IMR-90 (cell line): ENCODE measurements at regions not wholly inside any gene's neighbourhood (a gene's known extent, or its start where the extent isn't known, plus 50 kb on each side); places are given as distances from the start of the nearest gene placed in this dataset.

Experiments used
- ATAC-seq: fragments of 200-7000 bp; cut with Tn5 transposase; 2 replicates; pipeline ENCODE4 v1.9.1; 2020; ENCODE audit warnings: low read depth, mild to moderate bottlenecking, moderate library complexity
- BruUV-seq: library from RNA; stranded (reverse); fragments of 400-500 nt; replicated peaks from 2 replicates; lab custom pipeline; 2021; lab: Mats Ljungman, UMichigan
- CTCF ChIA-PET: fragments of 300-600 bp; formaldehyde crosslinking; extraction: SDS; loops from one replicate; lab custom pipeline; 2021; ENCODE audit warnings: antibody characterized with exemption; lab: Yijun Ruan, JAX
- POLR2A ChIA-PET: fragments of 300-600 bp; sonication (Branson Sonifier 250); formaldehyde crosslinking; loops from one replicate; lab custom pipeline; 2022; ENCODE audit warnings: antibody characterized with exemption; ENCODE audit not compliant: unreplicated experiment; lab: Charles Lee
- DNase-seq: peaks from one replicate; pipeline ENCODE4 v3.0.0; 2013
- H2AFZ ChIP-seq: replicated peaks from 2 replicates; pipeline ENCODE3; 2013; ENCODE audit warnings: low read length, mild to moderate bottlenecking; ENCODE audit not compliant: poor library complexity
- H2AK5ac ChIP-seq: 2 replicates; pipeline ENCODE4 v1.6.1; 2013; ENCODE audit warnings: low read depth, low read length, inconsistent platforms
- H2AK9ac ChIP-seq: replicated peaks from 2 replicates; pipeline ENCODE3; 2013; ENCODE audit warnings: mild to moderate bottlenecking, low read depth, low read length, moderate library complexity; ENCODE audit not compliant: poor library complexity
- H2BK120ac ChIP-seq: 2 replicates; pipeline ENCODE4 v1.6.1; 2013; ENCODE audit warnings: low read depth, low read length, inconsistent platforms
- H2BK15ac ChIP-seq: 3 replicates; pipeline ENCODE4 v1.6.1; 2013; ENCODE audit warnings: low read depth, low read length, inconsistent platforms
- H2BK20ac ChIP-seq: 2 replicates; pipeline ENCODE4 v1.6.1; 2013; ENCODE audit warnings: low read depth, mild to moderate bottlenecking, inconsistent platforms, low read length, moderate library complexity
- H2BK5ac ChIP-seq: 2 replicates; pipeline ENCODE4 v1.6.1; 2013; ENCODE audit warnings: mild to moderate bottlenecking, low read depth, low read length, inconsistent platforms; ENCODE audit not compliant: poor library complexity, severe bottlenecking
- H3K14ac ChIP-seq: replicated peaks from 2 replicates; pipeline ENCODE4 v1.6.1; 2013; ENCODE audit warnings: low read depth, low read length, inconsistent platforms
- H3K18ac ChIP-seq: 2 replicates; pipeline ENCODE4 v1.6.1; 2013; ENCODE audit warnings: low read depth, low read length, control low read depth
- H3K23ac ChIP-seq: 2 replicates; pipeline ENCODE4 v1.6.1; 2013; ENCODE audit warnings: low read depth, low read length, inconsistent platforms
- H3K27ac ChIP-seq: 2 replicates; pipeline ENCODE4 v1.5.1; 2013; ENCODE audit warnings: mild to moderate bottlenecking, control low read depth, low read length; ENCODE audit not compliant: insufficient read depth
- H3K27me3 ChIP-seq: 2 replicates; pipeline ENCODE4 v1.6.1; 2013; ENCODE audit warnings: low read length; ENCODE audit not compliant: control insufficient read depth, insufficient read depth
- H3K36me3 ChIP-seq: 2 replicates; pipeline ENCODE4 v1.6.1; 2013; ENCODE audit warnings: low read length, mixed read lengths; ENCODE audit not compliant: control insufficient read depth, insufficient read depth
- H3K4ac ChIP-seq: 2 replicates; pipeline ENCODE4 v1.6.1; 2013; ENCODE audit warnings: low read depth, low read length, inconsistent platforms
- H3K4me1 ChIP-seq: 2 replicates; pipeline ENCODE4 v1.6.1; 2013; ENCODE audit warnings: low read length, mixed read lengths; ENCODE audit not compliant: control insufficient read depth, insufficient read depth
- H3K4me2 ChIP-seq: 2 replicates; pipeline ENCODE4 v1.6.1; 2013; ENCODE audit warnings: low read depth, mild to moderate bottlenecking, control low read depth, low read length, moderate library complexity
- H3K4me3 ChIP-seq: 2 replicates; pipeline ENCODE4 v1.5.1; 2013; ENCODE audit warnings: low read depth, mild to moderate bottlenecking, control low read depth, low read length, moderate library complexity; ENCODE audit not compliant: insufficient read depth
- H3K56ac ChIP-seq: 2 replicates; pipeline ENCODE4 v1.6.1; 2013; ENCODE audit warnings: low read length, inconsistent platforms; ENCODE audit not compliant: insufficient read depth; ENCODE audit errors: extremely low read depth
- H3K79me1 ChIP-seq, 2 experiments: 2 replicates each; pipeline ENCODE4 v1.6.1; 2013; ENCODE audit warnings: low read length in 2 of 2, inconsistent platforms in 1 of 2, low read depth in 1 of 2
- H3K9ac ChIP-seq: 2 replicates; pipeline ENCODE4 v1.6.1; 2013; ENCODE audit warnings: low read depth, low read length, control low read depth
- H3K9me1 ChIP-seq: 2 replicates; pipeline ENCODE4 v1.6.1; 2013; ENCODE audit warnings: low read length, inconsistent platforms; ENCODE audit not compliant: insufficient read depth
- H3K9me3 ChIP-seq: 2 replicates; pipeline ENCODE4 v1.6.1; 2013; ENCODE audit warnings: low read length; ENCODE audit not compliant: control insufficient read depth, insufficient read depth
- H4K20me1 ChIP-seq: 2 replicates; pipeline ENCODE4 v1.6.1; 2013; ENCODE audit warnings: low read length, inconsistent platforms; ENCODE audit not compliant: insufficient read depth
- H4K5ac ChIP-seq: 2 replicates; pipeline ENCODE4 v1.6.1; 2013; ENCODE audit warnings: mild to moderate bottlenecking, low read depth, low read length, control low read depth
- H4K8ac ChIP-seq, 2 experiments: 2 replicates each; pipeline ENCODE4 v1.6.1; 2013; ENCODE audit warnings: low read depth in 2 of 2, low read length in 2 of 2, control low read depth in 1 of 2, inconsistent platforms in 1 of 2
- H4K91ac ChIP-seq: 2 replicates; pipeline ENCODE4 v1.6.1; 2013; ENCODE audit warnings: low read depth, low read length, inconsistent platforms; ENCODE audit not compliant: insufficient read depth
- BHLHE40 ChIP-seq: fragments of 150-350 bp; IDR thresholded peaks from 2 replicates; pipeline ENCODE4 v1.6.1; 2016; ENCODE audit warnings: mild to moderate bottlenecking, low read depth, low read length
- CHD1 ChIP-seq: IDR thresholded peaks from 2 replicates; pipeline ENCODE4 v1.6.1; 2012; ENCODE audit warnings: low read depth, low read length, improper control_type of control experiment
- MAZ ChIP-seq: IDR thresholded peaks from 2 replicates; pipeline ENCODE4 v1.6.1; 2012; ENCODE audit warnings: low read depth, mild to moderate bottlenecking, low read length, improper control_type of control experiment, moderate library complexity, borderline replicate concordance
- MXI1 ChIP-seq: IDR thresholded peaks from 2 replicates; pipeline ENCODE4 v1.6.1; 2012; ENCODE audit warnings: low read depth, mild to moderate bottlenecking, low read length, moderate library complexity, borderline replicate concordance
- RFX5 ChIP-seq: IDR thresholded peaks from 2 replicates; pipeline ENCODE4 v1.8.0; 2012; ENCODE audit warnings: low read depth, mild to moderate bottlenecking, low read length, moderate library complexity
- SMC3 ChIP-seq: fragments of 150-350 bp; IDR thresholded peaks from 2 replicates; pipeline ENCODE4 v1.6.1; 2016; ENCODE audit warnings: low read depth, mild to moderate bottlenecking, antibody characterized with exemption, low read length, moderate library complexity
- WGBS, 2 experiments: methylation state at CpG; one replicate each; pipeline versions ENCODE4 v1.1.5 to v1.1.7; 2013; ENCODE audit warnings: missing lambda C conversion rate in 2 of 2; ENCODE audit not compliant: insufficient read length in 1 of 2; ENCODE audit errors: extremely low coverage in 2 of 2; 5-methylcytosine and 5-hydroxymethylcytosine counted together
- dilution Hi-C: fragments of 300-500 bp; cut with HindIII; formaldehyde crosslinking; loops from one replicate; pipeline ENCODE4 v1.14.3; 2018; ENCODE audit warnings: low sequenced_read_pairs; ENCODE audit not compliant: unreplicated experiment
- in situ Hi-C: fragments of 300-500 bp; cut with MboI; formaldehyde crosslinking; loops from 3 replicates; pipeline ENCODE4 v1.14.3; 2019; ENCODE audit warnings: low sequenced_read_pairs, inconsistent platforms, mixed read lengths
- intact Hi-C: fragments of 100-400 bp; cut with micrococcal nuclease; formaldehyde crosslinking; loops from 2 replicates; pipeline ENCODE4 v1.10.0; 2022
- TF ChIP-seq, protein P1 (sequence below): conservative IDR thresholded peaks from 2 replicates; pipeline ENCODE4 v1.5.1; 2012; ENCODE audit warnings: mild to moderate bottlenecking, low read depth, low read length, improper control_type of control experiment
- TF ChIP-seq, protein P2 (sequence below): fragments of 150-350 bp; IDR thresholded peaks from 2 replicates; pipeline ENCODE4 v1.6.1; 2016; ENCODE audit warnings: low read depth, mild to moderate bottlenecking, low read length, moderate library complexity, borderline replicate concordance
- TF ChIP-seq, protein P3 (sequence below): fragments of 150-350 bp; IDR thresholded peaks from 2 replicates; pipeline ENCODE4 v1.6.1; 2017; ENCODE audit warnings: mild to moderate bottlenecking, antibody characterized with exemption, low read length, low read depth

- Histone ChIP-seq H3K4me1 (no peaks in the 10 kb centered on the region), H3K56ac (no peak overlapping the region), H3K27ac (no peak overlapping the region), H3K4ac (no peak overlapping the region), H2AFZ (no peak overlapping the region), H2BK15ac (no peak overlapping the region), H3K4me3 (no peak overlapping the region), H2BK5ac (no peak overlapping the region), H3K36me3 (no peaks in the 10 kb centered on the region), H3K9ac (no peak overlapping the region), H4K8ac (no peak overlapping the region), H3K14ac (no peak overlapping the region), H4K91ac (no peak overlapping the region), H3K9me1 (no peaks in the 10 kb centered on the region), H4K20me1 (no peaks in the 10 kb centered on the region), H3K79me1 (no peaks in the 10 kb centered on the region), H2BK120ac (no peak overlapping the region), H2AK9ac (no peak overlapping the region), H3K27me3 (no peaks in the 10 kb centered on the region), H3K23ac (no peak overlapping the region), H4K5ac (no peak overlapping the region), H3K18ac (no peak overlapping the region), H2BK20ac (no peak overlapping the region), H2AK5ac (no peak overlapping the region), H3K9me3 (no peaks in the 10 kb centered on the region), H3K4me2 (no peak overlapping the region)
- ATAC-seq = no peak
- in situ Hi-C loops (no loop called here), dilution Hi-C loops (no loop called here), intact Hi-C loops (no loop called here)
- BruUV-seq = no TSS peak
- no CpG with 5 or more reads among the region's 2 CpGs for WGBS, 2 experiments
- TF ChIP-seq, protein P1, sequence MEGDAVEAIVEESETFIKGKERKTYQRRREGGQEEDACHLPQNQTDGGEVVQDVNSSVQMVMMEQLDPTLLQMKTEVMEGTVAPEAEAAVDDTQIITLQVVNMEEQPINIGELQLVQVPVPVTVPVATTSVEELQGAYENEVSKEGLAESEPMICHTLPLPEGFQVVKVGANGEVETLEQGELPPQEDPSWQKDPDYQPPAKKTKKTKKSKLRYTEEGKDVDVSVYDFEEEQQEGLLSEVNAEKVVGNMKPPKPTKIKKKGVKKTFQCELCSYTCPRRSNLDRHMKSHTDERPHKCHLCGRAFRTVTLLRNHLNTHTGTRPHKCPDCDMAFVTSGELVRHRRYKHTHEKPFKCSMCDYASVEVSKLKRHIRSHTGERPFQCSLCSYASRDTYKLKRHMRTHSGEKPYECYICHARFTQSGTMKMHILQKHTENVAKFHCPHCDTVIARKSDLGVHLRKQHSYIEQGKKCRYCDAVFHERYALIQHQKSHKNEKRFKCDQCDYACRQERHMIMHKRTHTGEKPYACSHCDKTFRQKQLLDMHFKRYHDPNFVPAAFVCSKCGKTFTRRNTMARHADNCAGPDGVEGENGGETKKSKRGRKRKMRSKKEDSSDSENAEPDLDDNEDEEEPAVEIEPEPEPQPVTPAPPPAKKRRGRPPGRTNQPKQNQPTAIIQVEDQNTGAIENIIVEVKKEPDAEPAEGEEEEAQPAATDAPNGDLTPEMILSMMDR = no peak
- TF ChIP-seq, protein P2, sequence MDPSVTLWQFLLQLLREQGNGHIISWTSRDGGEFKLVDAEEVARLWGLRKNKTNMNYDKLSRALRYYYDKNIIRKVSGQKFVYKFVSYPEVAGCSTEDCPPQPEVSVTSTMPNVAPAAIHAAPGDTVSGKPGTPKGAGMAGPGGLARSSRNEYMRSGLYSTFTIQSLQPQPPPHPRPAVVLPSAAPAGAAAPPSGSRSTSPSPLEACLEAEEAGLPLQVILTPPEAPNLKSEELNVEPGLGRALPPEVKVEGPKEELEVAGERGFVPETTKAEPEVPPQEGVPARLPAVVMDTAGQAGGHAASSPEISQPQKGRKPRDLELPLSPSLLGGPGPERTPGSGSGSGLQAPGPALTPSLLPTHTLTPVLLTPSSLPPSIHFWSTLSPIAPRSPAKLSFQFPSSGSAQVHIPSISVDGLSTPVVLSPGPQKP = no peak
- TF ChIP-seq MXI1 (no peak), MAZ (no peak), SMC3 (no peak), CHD1 (no peak), BHLHE40 (no peak), RFX5 (no peak)
- TF ChIP-seq, protein P3, sequence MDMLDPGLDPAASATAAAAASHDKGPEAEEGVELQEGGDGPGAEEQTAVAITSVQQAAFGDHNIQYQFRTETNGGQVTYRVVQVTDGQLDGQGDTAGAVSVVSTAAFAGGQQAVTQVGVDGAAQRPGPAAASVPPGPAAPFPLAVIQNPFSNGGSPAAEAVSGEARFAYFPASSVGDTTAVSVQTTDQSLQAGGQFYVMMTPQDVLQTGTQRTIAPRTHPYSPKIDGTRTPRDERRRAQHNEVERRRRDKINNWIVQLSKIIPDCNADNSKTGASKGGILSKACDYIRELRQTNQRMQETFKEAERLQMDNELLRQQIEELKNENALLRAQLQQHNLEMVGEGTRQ = no peak
- DNase-seq = no peak
- ChIA-PET POLR2A (no interaction called here), CTCF (no interaction called here)
Observed at GRCh38 chr18:28267276-28267675, 90.3 kb upstream of the CDH2 start.
